ENCODE measurements at regions not wholly inside any gene's neighbourhood (a gene's known extent, or its start where the extent isn't known, plus 50 kb on each side); places are given as distances from the start of the nearest gene placed in this dataset.

- no peak for DNase-seq
Measured at GRCh38 chr11:25991476-25991875, 340.5 kb upstream of the ANO3 start.

GRCh38 chr11:25992294-25992693, 339.6 kb upstream of the ANO3 start:
- no peak for DNase-seq

GRCh38 chr11:25993016-25993415, 338.9 kb upstream of the ANO3 start:
- no peak for DNase-seq

- no peak for DNase-seq
Measured at GRCh38 chr11:26011474-26011873, 320.5 kb upstream of the ANO3 start.

GRCh38 chr11:26014456-26015115, 317.3 kb upstream of the ANO3 start:
- DNase-seq, result no peak

GRCh38 chr11:26017322-26017860, 314.5 kb upstream of the ANO3 start:
- no peak for DNase-seq

- no peak for DNase-seq
Measured at GRCh38 chr11:26017903-26018302, 314.0 kb upstream of the ANO3 start.

GRCh38 chr11:26018336-26018735, 313.6 kb upstream of the ANO3 start:
- no peak for DNase-seq

- DNase-seq, result no peak
Measured at GRCh38 chr11:26019386-26019785, 312.5 kb upstream of the ANO3 start.

GRCh38 chr11:26021017-26021416, 310.9 kb upstream of the ANO3 start:
- DNase-seq, result no peak

- no peak for DNase-seq
Measured at GRCh38 chr11:26023057-26023456, 308.9 kb upstream of the ANO3 start.

GRCh38 chr11:26025676-26026075, 306.3 kb upstream of the ANO3 start:
- DNase-seq, result no peak

GRCh38 chr11:26026078-26026477, 305.9 kb upstream of the ANO3 start:
- no peak for DNase-seq

GRCh38 chr11:26027887-26028286, 304.0 kb upstream of the ANO3 start:
- no peak for DNase-seq

GRCh38 chr11:26028393-26028911, 303.5 kb upstream of the ANO3 start:
- DNase-seq, result no peak

GRCh38 chr11:26030399-26030798, 301.5 kb upstream of the ANO3 start:
- DNase-seq, result no peak

GRCh38 chr11:26032241-26032640, 299.7 kb upstream of the ANO3 start:
- DNase-seq, result no peak

GRCh38 chr11:26035696-26036095, 296.2 kb upstream of the ANO3 start:
- DNase-seq, result no peak

GRCh38 chr11:26037716-26038115, 294.2 kb upstream of the ANO3 start:
- no peak for DNase-seq

GRCh38 chr11:26040339-26040738, 291.6 kb upstream of the ANO3 start:
- DNase-seq, result no peak

GRCh38 chr11:26042113-26042512, 289.8 kb upstream of the ANO3 start:
- DNase-seq, result no peak

- DNase-seq, result no peak
Measured at GRCh38 chr11:26043665-26044064, 288.3 kb upstream of the ANO3 start.

- no peak for DNase-seq
Measured at GRCh38 chr11:26044389-26044788, 287.5 kb upstream of the ANO3 start.

GRCh38 chr11:26045082-26045481, 286.8 kb upstream of the ANO3 start:
- no peak for DNase-seq

- no peak for DNase-seq
Measured at GRCh38 chr11:26048271-26048670, 283.7 kb upstream of the ANO3 start.
